DOHH2 (cell line): ENCODE measurements at regions not wholly inside any gene's neighbourhood (a gene's known extent, or its start where the extent isn't known, plus 50 kb on each side); places are given as distances from the start of the nearest gene placed in this dataset.

Source experiments
- H3F3A ChIP-seq: fragments of 200-600 bp; sonication (generic), shearing (Covaris generic); 2 replicates; pipeline ENCODE4 v1.6.0; 2016; ENCODE audit warnings: antibody characterized with exemption, mild to moderate bottlenecking; ENCODE audit not compliant: control insufficient read depth, insufficient read depth
- H3K27ac ChIP-seq: fragments of 200-600 bp; sonication (generic); 2 replicates; pipeline ENCODE4 v1.5.1; 2014; ENCODE audit warnings: low read depth, mild to moderate bottlenecking, low read length, moderate library complexity
- H3K27me3 ChIP-seq: fragments of 200-600 bp; sonication (generic); 2 replicates; pipeline ENCODE4 v1.6.1; 2014; ENCODE audit warnings: mild to moderate bottlenecking, low read length, mixed read lengths; ENCODE audit not compliant: control insufficient read depth
- H3K36me3 ChIP-seq: fragments of 200-600 bp; sonication (generic); 2 replicates; pipeline ENCODE4 v1.6.1; 2014; ENCODE audit warnings: mild to moderate bottlenecking, low read length, moderate library complexity, mixed read lengths; ENCODE audit not compliant: control insufficient read depth
- H3K4me1 ChIP-seq: fragments of 200-600 bp; sonication (generic); 2 replicates; pipeline ENCODE4 v1.6.1; 2014; ENCODE audit warnings: mild to moderate bottlenecking, low read length, mixed read lengths; ENCODE audit not compliant: control insufficient read depth
- H3K4me2 ChIP-seq: fragments of 200-600 bp; sonication (generic); 2 replicates; pipeline ENCODE4 v1.6.0; 2014; ENCODE audit warnings: mild to moderate bottlenecking, low read length, moderate library complexity
- H3K4me3 ChIP-seq: fragments of 200-600 bp; sonication (generic); 2 replicates; pipeline ENCODE4 v1.5.1; 2014; ENCODE audit warnings: mild to moderate bottlenecking, low read length, mixed read lengths
- H3K79me2 ChIP-seq: fragments of 200-600 bp; sonication (generic); 2 replicates; pipeline ENCODE4 v1.6.1; 2014; ENCODE audit warnings: mild to moderate bottlenecking, low read length, mixed read lengths; ENCODE audit not compliant: control insufficient read depth
- H3K9me2 ChIP-seq: fragments of 200-600 bp; sonication (generic); replicated peaks from 2 replicates; pipeline ENCODE4 v1.6.1; 2014; ENCODE audit warnings: mild to moderate bottlenecking, low read length, mixed read lengths; ENCODE audit not compliant: control insufficient read depth
- H3K9me3 ChIP-seq: fragments of 200-600 bp; sonication (generic); 2 replicates; pipeline ENCODE4 v1.6.1; 2014; ENCODE audit warnings: antibody characterized with exemption, low read length, mixed read lengths; ENCODE audit not compliant: control insufficient read depth, insufficient read depth
- H4K20me1 ChIP-seq: fragments of 200-600 bp; sonication (generic); 2 replicates; pipeline ENCODE4 v1.6.0; 2014; ENCODE audit warnings: low read depth, mild to moderate bottlenecking, antibody characterized with exemption, low read length, moderate library complexity; ENCODE audit not compliant: control insufficient read depth, insufficient read depth
- EZH2phosphoT487 ChIP-seq: fragments of 200-600 bp; sonication (generic); IDR thresholded peaks from 2 replicates; pipeline ENCODE4 v1.6.1; 2017; ENCODE audit warnings: borderline replicate concordance, mild to moderate bottlenecking, antibody characterized with exemption, low read length, moderate library complexity, mixed read lengths
- TF ChIP-seq, protein P1 (sequence below): fragments of 200-600 bp; sonication (generic); IDR thresholded peaks from one replicate; pipeline ENCODE4 v1.5.1; 2014; ENCODE audit warnings: antibody characterized with exemption, mild to moderate bottlenecking, low read depth, low read length; ENCODE audit not compliant: poor library complexity, severe bottlenecking

DNA sequence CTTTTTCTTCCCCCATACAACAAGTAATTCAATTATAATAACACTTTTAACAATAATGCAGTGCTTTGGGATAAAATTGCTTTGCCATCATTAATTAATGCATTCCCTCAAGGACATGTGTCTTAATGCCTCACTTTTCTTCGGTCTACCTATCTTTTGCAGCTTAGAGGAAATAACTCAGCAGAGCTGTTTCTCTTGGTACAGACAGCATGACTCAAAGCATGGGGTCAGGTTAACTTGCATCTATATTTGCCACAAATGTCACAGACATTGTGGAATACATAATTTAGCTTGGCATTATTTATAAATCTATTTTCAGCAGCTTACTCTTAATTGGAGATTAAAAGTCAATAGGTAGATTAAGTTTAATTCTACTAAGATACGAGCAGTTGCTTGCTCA, 376.1 kb upstream of the CNTNAP5 start:
- no peaks in the 10 kb centered on the region for H3K9me2 ChIP-seq
- H3K4me3 ChIP-seq = no peak overlapping the region
- TF ChIP-seq EZH2phosphoT487 = no peak
- TF ChIP-seq, protein P1, sequence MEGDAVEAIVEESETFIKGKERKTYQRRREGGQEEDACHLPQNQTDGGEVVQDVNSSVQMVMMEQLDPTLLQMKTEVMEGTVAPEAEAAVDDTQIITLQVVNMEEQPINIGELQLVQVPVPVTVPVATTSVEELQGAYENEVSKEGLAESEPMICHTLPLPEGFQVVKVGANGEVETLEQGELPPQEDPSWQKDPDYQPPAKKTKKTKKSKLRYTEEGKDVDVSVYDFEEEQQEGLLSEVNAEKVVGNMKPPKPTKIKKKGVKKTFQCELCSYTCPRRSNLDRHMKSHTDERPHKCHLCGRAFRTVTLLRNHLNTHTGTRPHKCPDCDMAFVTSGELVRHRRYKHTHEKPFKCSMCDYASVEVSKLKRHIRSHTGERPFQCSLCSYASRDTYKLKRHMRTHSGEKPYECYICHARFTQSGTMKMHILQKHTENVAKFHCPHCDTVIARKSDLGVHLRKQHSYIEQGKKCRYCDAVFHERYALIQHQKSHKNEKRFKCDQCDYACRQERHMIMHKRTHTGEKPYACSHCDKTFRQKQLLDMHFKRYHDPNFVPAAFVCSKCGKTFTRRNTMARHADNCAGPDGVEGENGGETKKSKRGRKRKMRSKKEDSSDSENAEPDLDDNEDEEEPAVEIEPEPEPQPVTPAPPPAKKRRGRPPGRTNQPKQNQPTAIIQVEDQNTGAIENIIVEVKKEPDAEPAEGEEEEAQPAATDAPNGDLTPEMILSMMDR = no peak
- H3K27me3 ChIP-seq = no peaks in the 10 kb centered on the region
- no peaks in the 10 kb centered on the region for H3K4me1 ChIP-seq
- no peaks in the 10 kb centered on the region for H4K20me1 ChIP-seq
- no peak overlapping the region for H3K27ac ChIP-seq
- no peaks in the 10 kb centered on the region for H3K9me3 ChIP-seq
- no peaks in the 10 kb centered on the region for H3K79me2 ChIP-seq
- H3K36me3 ChIP-seq = no peaks in the 10 kb centered on the region
- H3K4me2 ChIP-seq = no peak overlapping the region
- H3F3A ChIP-seq = no peaks in the 10 kb centered on the region

DNA sequence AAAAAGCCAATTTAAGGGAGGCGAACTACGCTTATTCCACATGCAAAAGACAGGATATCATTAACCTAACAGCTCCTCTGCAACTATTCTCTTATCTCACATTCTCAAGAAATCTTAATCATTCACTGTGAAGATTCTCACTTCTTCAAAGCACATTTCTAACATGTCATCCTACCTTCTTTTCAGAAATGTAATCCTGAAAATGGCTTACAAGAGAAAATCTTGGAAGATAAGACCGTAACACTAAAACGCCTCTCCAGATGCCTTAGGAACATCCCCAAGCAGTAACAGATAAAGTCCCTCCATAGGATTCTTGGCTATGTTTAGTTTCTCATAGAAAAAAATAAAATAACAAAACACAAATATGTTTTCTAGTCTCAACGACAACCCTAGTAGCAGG, 373.9 kb upstream of the CNTNAP5 start:
- H3K27me3 ChIP-seq = no peaks in the 10 kb centered on the region
- H3K79me2 ChIP-seq = no peaks in the 10 kb centered on the region
- no peaks in the 10 kb centered on the region for H3K36me3 ChIP-seq
- H3F3A ChIP-seq = no peaks in the 10 kb centered on the region
- no peaks in the 10 kb centered on the region for H3K9me2 ChIP-seq
- no peaks in the 10 kb centered on the region for H4K20me1 ChIP-seq
- H3K4me2 ChIP-seq = no peak overlapping the region
- TF ChIP-seq EZH2phosphoT487 = no peak
- TF ChIP-seq, protein P1 = no peak
- no peak overlapping the region for H3K4me3 ChIP-seq
- no peak overlapping the region for H3K27ac ChIP-seq
- H3K4me1 ChIP-seq = no peaks in the 10 kb centered on the region
- no peaks in the 10 kb centered on the region for H3K9me3 ChIP-seq

- no peaks in the 10 kb centered on the region for H4K20me1 ChIP-seq
- no peaks in the 10 kb centered on the region for H3F3A ChIP-seq
- no peak for TF ChIP-seq EZH2phosphoT487
- TF ChIP-seq, protein P1 = no peak
- no peak overlapping the region for H3K4me2 ChIP-seq
- no peaks in the 10 kb centered on the region for H3K79me2 ChIP-seq
- H3K4me1 ChIP-seq = no peaks in the 10 kb centered on the region
- H3K9me2 ChIP-seq = no peaks in the 10 kb centered on the region
- H3K27ac ChIP-seq = no peak overlapping the region
- H3K27me3 ChIP-seq = no peaks in the 10 kb centered on the region
- no peaks in the 10 kb centered on the region for H3K36me3 ChIP-seq
- H3K9me3 ChIP-seq = no peaks in the 10 kb centered on the region
- H3K4me3 ChIP-seq = no peak overlapping the region
These were observed 372.8 kb upstream of the CNTNAP5 start for GRCh38 chr2:123652320-123652719.

- no peaks in the 10 kb centered on the region for H3K36me3 ChIP-seq
- no peaks in the 10 kb centered on the region for H3K9me2 ChIP-seq
- H3K79me2 ChIP-seq = no peaks in the 10 kb centered on the region
- no peaks in the 10 kb centered on the region for H3K9me3 ChIP-seq
- H3K4me3 ChIP-seq = no peak overlapping the region
- H3F3A ChIP-seq = no peaks in the 10 kb centered on the region
- no peaks in the 10 kb centered on the region for H3K4me1 ChIP-seq
- H3K27me3 ChIP-seq = no peaks in the 10 kb centered on the region
- no peak overlapping the region for H3K4me2 ChIP-seq
- H4K20me1 ChIP-seq = no peaks in the 10 kb centered on the region
- H3K27ac ChIP-seq = no peak overlapping the region
- TF ChIP-seq, protein P1 = no peak
- no peak for TF ChIP-seq EZH2phosphoT487
These were observed 368.5 kb upstream of the CNTNAP5 start for GRCh38 chr2:123656590-123656989.
